ENCODE measurements at regions not wholly inside any gene's neighbourhood (a gene's known extent, or its start where the extent isn't known, plus 50 kb on each side); places are given as distances from the start of the nearest gene placed in this dataset.

DNA sequence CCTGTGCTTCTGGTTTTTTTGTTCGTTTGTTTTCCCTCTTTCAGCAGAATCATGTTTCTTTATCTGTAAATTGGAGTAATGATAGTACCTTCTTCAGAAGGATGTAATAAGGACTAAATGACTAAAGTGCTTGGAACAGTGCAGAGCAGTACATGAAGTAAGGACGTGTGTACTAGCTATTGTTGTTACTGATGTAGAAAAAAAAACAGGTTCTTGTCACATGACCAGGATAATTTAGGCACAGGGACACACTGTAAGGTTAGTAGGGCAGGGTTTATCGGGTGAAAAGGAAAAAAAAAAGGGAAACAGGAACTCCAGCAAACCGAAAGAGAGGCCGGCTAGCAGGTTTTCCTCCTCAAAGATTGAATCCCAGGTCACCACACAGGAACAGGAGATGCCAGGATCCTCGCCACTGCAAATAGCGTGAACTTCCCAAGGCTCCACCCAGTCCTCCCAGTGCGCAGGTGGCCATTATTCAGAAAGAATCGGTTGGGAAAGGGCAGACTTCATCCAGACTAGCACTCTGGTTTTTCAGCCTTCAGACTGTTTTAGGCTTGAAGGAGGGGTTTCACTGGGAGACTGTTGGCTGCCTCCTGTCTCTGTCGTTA lies 63.8 kb upstream of the PRRC2C start:
- Mint-ChIP-seq H3K27ac (ENCODE audit: unreplicated experiment) (no peak overlapping the region), H3K4me1 (ENCODE audit: unreplicated experiment) (no peaks in the 10 kb centered on the region), H3K36me3 (ENCODE audit: unreplicated experiment) (no peaks in the 10 kb centered on the region), H3K9me3 (ENCODE audit: unreplicated experiment) (no peaks in the 10 kb centered on the region), H3K27me3 (ENCODE audit: unreplicated experiment) (no peaks in the 10 kb centered on the region), H3K4me3 (ENCODE audit: unreplicated experiment) (no peak overlapping the region)
- TF ChIP-seq, protein P1, sequence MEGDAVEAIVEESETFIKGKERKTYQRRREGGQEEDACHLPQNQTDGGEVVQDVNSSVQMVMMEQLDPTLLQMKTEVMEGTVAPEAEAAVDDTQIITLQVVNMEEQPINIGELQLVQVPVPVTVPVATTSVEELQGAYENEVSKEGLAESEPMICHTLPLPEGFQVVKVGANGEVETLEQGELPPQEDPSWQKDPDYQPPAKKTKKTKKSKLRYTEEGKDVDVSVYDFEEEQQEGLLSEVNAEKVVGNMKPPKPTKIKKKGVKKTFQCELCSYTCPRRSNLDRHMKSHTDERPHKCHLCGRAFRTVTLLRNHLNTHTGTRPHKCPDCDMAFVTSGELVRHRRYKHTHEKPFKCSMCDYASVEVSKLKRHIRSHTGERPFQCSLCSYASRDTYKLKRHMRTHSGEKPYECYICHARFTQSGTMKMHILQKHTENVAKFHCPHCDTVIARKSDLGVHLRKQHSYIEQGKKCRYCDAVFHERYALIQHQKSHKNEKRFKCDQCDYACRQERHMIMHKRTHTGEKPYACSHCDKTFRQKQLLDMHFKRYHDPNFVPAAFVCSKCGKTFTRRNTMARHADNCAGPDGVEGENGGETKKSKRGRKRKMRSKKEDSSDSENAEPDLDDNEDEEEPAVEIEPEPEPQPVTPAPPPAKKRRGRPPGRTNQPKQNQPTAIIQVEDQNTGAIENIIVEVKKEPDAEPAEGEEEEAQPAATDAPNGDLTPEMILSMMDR (IDR thresholded peaks at IDR 0.05), result no peak
- DNase-seq (ENCODE audit: extremely low spot score, unreplicated experiment), result no peak

DNA sequence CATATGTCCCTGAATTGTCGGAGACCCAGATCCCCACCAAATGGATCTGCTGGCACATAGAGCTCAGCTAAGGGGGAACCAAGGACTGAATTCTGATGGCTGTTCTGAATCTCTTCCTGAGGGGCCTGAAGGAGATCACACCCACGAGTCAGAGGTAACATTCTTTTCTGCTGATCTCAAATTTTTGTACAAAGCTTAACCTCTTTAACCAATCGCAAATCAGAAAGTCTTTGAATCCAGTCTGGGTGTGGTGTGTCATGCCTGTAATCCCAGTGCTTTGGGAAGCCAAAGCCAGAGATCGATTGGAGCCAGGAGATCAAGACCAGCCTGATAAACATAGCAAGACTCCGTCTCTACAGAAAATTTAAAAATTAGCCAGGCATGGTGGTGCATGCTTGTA lies 62.8 kb upstream of the PRRC2C start:
- Mint-ChIP-seq H3K36me3 (ENCODE audit: unreplicated experiment) (no peaks in the 10 kb centered on the region), H3K27me3 (ENCODE audit: unreplicated experiment) (no peaks in the 10 kb centered on the region), H3K9me3 (ENCODE audit: unreplicated experiment) (no peaks in the 10 kb centered on the region), H3K4me3 (ENCODE audit: unreplicated experiment) (no peak overlapping the region), H3K27ac (ENCODE audit: unreplicated experiment) (no peak overlapping the region), H3K4me1 (ENCODE audit: unreplicated experiment) (no peaks in the 10 kb centered on the region)
- TF ChIP-seq, protein P1 (IDR thresholded peaks at IDR 0.05), result no peak
- no peak for DNase-seq (ENCODE audit: extremely low spot score, unreplicated experiment)

DNA sequence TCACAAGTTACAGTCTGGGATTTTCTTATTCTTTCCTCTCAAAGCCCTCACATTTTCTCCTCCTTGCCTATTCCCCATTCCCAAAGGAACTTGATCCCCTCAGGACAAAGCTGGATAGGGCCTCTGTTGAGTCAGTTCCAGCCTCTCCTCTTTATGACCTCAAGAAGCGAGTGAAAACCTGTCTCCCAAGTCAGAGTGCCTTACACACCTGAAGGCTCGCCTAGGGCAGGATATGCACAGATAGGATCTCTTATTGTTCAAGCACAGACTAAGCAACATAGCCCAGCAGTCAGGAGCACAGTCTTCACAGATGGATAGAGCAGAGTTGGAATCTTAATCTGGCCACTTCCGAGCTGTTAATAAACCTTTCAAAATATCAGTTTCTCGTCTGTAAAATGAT lies 60.8 kb upstream of the PRRC2C start:
- DNase-seq (ENCODE audit: extremely low spot score, unreplicated experiment), result no peak
- peaks cover 1% of the 10 kb centered on the region for H3K27me3 Mint-ChIP-seq (ENCODE audit: unreplicated experiment)
- no peaks in the 10 kb centered on the region for H3K36me3 Mint-ChIP-seq (ENCODE audit: unreplicated experiment)
- no peaks in the 10 kb centered on the region for H3K9me3 Mint-ChIP-seq (ENCODE audit: unreplicated experiment)
- no peak overlapping the region for H3K27ac Mint-ChIP-seq (ENCODE audit: unreplicated experiment)
- TF ChIP-seq, protein P1 (IDR thresholded peaks at IDR 0.05), result no peak
- H3K4me1 Mint-ChIP-seq (ENCODE audit: unreplicated experiment), result no peaks in the 10 kb centered on the region
- no peak overlapping the region for H3K4me3 Mint-ChIP-seq (ENCODE audit: unreplicated experiment)

DNA sequence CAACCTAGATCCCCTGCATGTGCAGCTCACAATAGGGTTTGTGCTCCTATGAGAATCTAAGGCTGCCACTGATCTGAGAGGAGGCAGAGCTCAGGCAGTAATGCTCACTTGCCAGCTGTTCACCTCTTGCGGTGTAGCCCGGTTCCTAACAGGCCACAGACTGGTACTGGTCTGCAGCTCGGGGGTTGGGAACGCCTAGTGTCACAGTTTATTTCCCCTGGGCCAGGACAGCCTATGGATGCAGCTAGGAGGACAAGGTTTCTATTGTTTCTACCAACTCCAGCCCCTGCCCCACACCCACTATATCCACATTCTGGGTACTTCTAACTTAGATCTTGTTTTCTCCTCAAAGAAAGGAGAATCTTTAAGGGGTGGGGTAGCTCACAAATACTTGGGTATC lies 58.7 kb upstream of the PRRC2C start:
- no peak for DNase-seq (ENCODE audit: extremely low spot score, unreplicated experiment)
- H3K4me3 Mint-ChIP-seq (ENCODE audit: unreplicated experiment), result no peak overlapping the region
- no peaks in the 10 kb centered on the region for H3K9me3 Mint-ChIP-seq (ENCODE audit: unreplicated experiment)
- H3K36me3 Mint-ChIP-seq (ENCODE audit: unreplicated experiment), result no peaks in the 10 kb centered on the region
- peaks cover 5% of the 10 kb centered on the region for H3K27me3 Mint-ChIP-seq (ENCODE audit: unreplicated experiment)
- H3K27ac Mint-ChIP-seq (ENCODE audit: unreplicated experiment), result no peak overlapping the region
- TF ChIP-seq, protein P1 (IDR thresholded peaks at IDR 0.05), result no peak
- H3K4me1 Mint-ChIP-seq (ENCODE audit: unreplicated experiment), result no peaks in the 10 kb centered on the region

DNA sequence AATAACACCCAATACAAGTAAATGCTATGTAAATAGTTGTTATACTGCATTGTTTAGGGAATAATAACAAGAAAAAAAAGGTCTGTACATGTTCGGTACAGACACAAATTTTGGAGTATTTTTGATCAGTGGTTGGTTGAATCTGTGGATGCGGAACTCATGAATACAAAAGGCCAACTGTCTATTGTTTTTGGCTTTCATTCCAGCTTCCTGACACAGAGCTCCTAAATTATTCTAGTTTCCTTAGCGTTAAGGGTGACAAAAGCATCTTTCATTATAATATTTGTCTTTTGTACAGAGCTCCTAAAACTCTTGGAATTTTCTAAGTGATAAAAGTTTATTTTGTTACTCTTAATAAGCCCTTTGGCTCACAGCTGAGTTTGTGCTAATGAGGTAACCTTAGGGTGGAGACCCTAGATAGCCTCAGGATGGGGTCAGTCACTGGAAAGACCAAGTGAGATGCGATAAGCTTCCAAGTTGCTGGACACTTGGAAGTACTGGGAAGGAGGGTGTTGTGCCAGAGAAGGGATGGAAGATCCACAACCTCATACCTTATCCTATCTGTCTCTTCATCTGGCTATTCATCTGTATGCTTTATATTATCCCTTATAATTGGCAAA lies 57.4 kb upstream of the PRRC2C start:
- no peak overlapping the region for H3K4me3 Mint-ChIP-seq (ENCODE audit: unreplicated experiment)
- TF ChIP-seq, protein P1 (IDR thresholded peaks at IDR 0.05), result no peak
- no peaks in the 10 kb centered on the region for H3K36me3 Mint-ChIP-seq (ENCODE audit: unreplicated experiment)
- DNase-seq (ENCODE audit: extremely low spot score, unreplicated experiment), result no peak
- H3K9me3 Mint-ChIP-seq (ENCODE audit: unreplicated experiment), result no peaks in the 10 kb centered on the region
- H3K4me1 Mint-ChIP-seq (ENCODE audit: unreplicated experiment), result no peaks in the 10 kb centered on the region
- H3K27me3 Mint-ChIP-seq (ENCODE audit: unreplicated experiment), result peaks cover 5% of the 10 kb centered on the region
- no peak overlapping the region for H3K27ac Mint-ChIP-seq (ENCODE audit: unreplicated experiment)
